Endothelial cell (in vitro differentiated cells): ENCODE measurements at regions not wholly inside any gene's neighbourhood (a gene's known extent, or its start where the extent isn't known, plus 50 kb on each side); places are given as distances from the start of the nearest gene placed in this dataset.

Source experiments
- DNase-seq: peaks from one replicate; pipeline ENCODE4 v3.0.0; 2021; ENCODE audit warnings: low spot score
- H3K27ac Mint-ChIP-seq: one replicate; pipeline ENCODE4 v1.8.0; 2021; ENCODE audit warnings: mixed read lengths, inconsistent platforms; ENCODE audit not compliant: unreplicated experiment
- H3K27me3 Mint-ChIP-seq: one replicate; pipeline ENCODE4 v1.8.0; 2021; ENCODE audit warnings: mild to moderate bottlenecking, moderate library complexity, mixed read lengths, inconsistent platforms; ENCODE audit not compliant: unreplicated experiment
- H3K36me3 Mint-ChIP-seq: one replicate; pipeline ENCODE4 v1.8.0; 2021; ENCODE audit warnings: mild to moderate bottlenecking, low read depth, mixed read lengths, inconsistent platforms; ENCODE audit not compliant: unreplicated experiment
- H3K4me1 Mint-ChIP-seq: one replicate; pipeline ENCODE4 v1.8.0; 2021; ENCODE audit warnings: mild to moderate bottlenecking, mixed read lengths, inconsistent platforms; ENCODE audit not compliant: unreplicated experiment
- H3K4me3 Mint-ChIP-seq: one replicate; pipeline ENCODE4 v1.8.0; 2021; ENCODE audit warnings: mild to moderate bottlenecking, mixed read lengths, inconsistent platforms; ENCODE audit not compliant: unreplicated experiment
- H3K9me3 Mint-ChIP-seq: one replicate; pipeline ENCODE4 v1.8.0; 2021; ENCODE audit warnings: mixed read lengths, inconsistent platforms; ENCODE audit not compliant: unreplicated experiment
- CTCF ChIP-seq: fragments of 200-600 bp; sonication (generic); IDR thresholded peaks from one replicate; pipeline ENCODE4 v1.5.0; 2021; ENCODE audit warnings: antibody characterized with exemption; ENCODE audit not compliant: unreplicated experiment

- no peak for DNase-seq
- Mint-ChIP-seq H3K27ac (no peak overlapping the region), H3K9me3 (no peaks in the 10 kb centered on the region), H3K4me1 (no peaks in the 10 kb centered on the region), H3K27me3 (no peaks in the 10 kb centered on the region), H3K36me3 (no peaks in the 10 kb centered on the region), H3K4me3 (no peak overlapping the region)
- no peak for TF ChIP-seq CTCF
Measured at GRCh38 chr1:95339377-95339776, 105.4 kb downstream of the RWDD3 start.

- Mint-ChIP-seq H3K27ac (no peak overlapping the region), H3K4me1 (no peaks in the 10 kb centered on the region), H3K36me3 (no peaks in the 10 kb centered on the region), H3K4me3 (no peak overlapping the region), H3K27me3 (no peaks in the 10 kb centered on the region), H3K9me3 (no peaks in the 10 kb centered on the region)
- DNase-seq: no peak
- TF ChIP-seq CTCF: no peak
Measured at GRCh38 chr1:95340061-95340460, 106.1 kb downstream of the RWDD3 start.

GRCh38 chr1:95352767-95353166 is 118.8 kb downstream of the RWDD3 start:
- Mint-ChIP-seq H3K27me3 (no peaks in the 10 kb centered on the region), H3K36me3 (no peaks in the 10 kb centered on the region), H3K9me3 (no peaks in the 10 kb centered on the region), H3K27ac (no peak overlapping the region), H3K4me1 (peaks cover 2% of the 10 kb centered on the region), H3K4me3 (no peak overlapping the region)
- no peak for DNase-seq
- no peak for TF ChIP-seq CTCF

- Mint-ChIP-seq H3K4me1 (peaks cover 2% of the 10 kb centered on the region), H3K4me3 (no peak overlapping the region), H3K36me3 (no peaks in the 10 kb centered on the region), H3K27ac (no peak overlapping the region), H3K9me3 (no peaks in the 10 kb centered on the region), H3K27me3 (no peaks in the 10 kb centered on the region)
- no peak for TF ChIP-seq CTCF
- DNase-seq: no peak
Measured at GRCh38 chr1:95353194-95353593, 119.2 kb downstream of the RWDD3 start.

- Mint-ChIP-seq H3K4me1 (peaks cover 2% of the 10 kb centered on the region), H3K27ac (no peak overlapping the region), H3K9me3 (no peaks in the 10 kb centered on the region), H3K27me3 (peaks cover 3% of the 10 kb centered on the region), H3K4me3 (no peak overlapping the region), H3K36me3 (no peaks in the 10 kb centered on the region)
- TF ChIP-seq CTCF: no peak
- DNase-seq: no peak
Measured at GRCh38 chr1:95364546-95364945, 130.5 kb downstream of the RWDD3 start.
